Ectodermal cell (in vitro differentiated cells): ENCODE measurements at regions not wholly inside any gene's neighbourhood (a gene's known extent, or its start where the extent isn't known, plus 50 kb on each side); places are given as distances from the start of the nearest gene placed in this dataset.
"Not testable (repeated sequence)": the region's sequence is repeated elsewhere in the genome, so short reads cannot be mapped to it uniquely, and the experiment has no call there.

ENCODE experiments used
- H3K27ac ChIP-seq: 2 replicates; pipeline ENCODE4 v1.7.0; 2013; ENCODE audit warnings: mild to moderate bottlenecking, low read depth, low read length; ENCODE audit not compliant: insufficient read depth, poor library complexity, severe bottlenecking
- H3K27me3 ChIP-seq: 2 replicates; pipeline ENCODE4 v1.7.0; 2013; ENCODE audit warnings: mild to moderate bottlenecking, low read length; ENCODE audit not compliant: insufficient read depth, control insufficient read depth, poor library complexity, severe bottlenecking
- H3K36me3 ChIP-seq: one replicate; pipeline ENCODE4 v1.7.0; 2013; ENCODE audit warnings: low read length; ENCODE audit not compliant: control insufficient read depth, insufficient read depth
- H3K4me1 ChIP-seq: one replicate; pipeline ENCODE4 v1.7.0; 2013; ENCODE audit warnings: low read length; ENCODE audit not compliant: control insufficient read depth, insufficient read depth
- H3K4me3 ChIP-seq: 2 replicates; pipeline ENCODE4 v1.7.0; 2013; ENCODE audit warnings: low read depth, low read length, control low read depth; ENCODE audit not compliant: insufficient read depth
- H3K9me3 ChIP-seq: 2 replicates; pipeline ENCODE4 v1.7.0; 2013; ENCODE audit warnings: mild to moderate bottlenecking, low read length, moderate library complexity; ENCODE audit not compliant: control insufficient read depth
- WGBS, 2 experiments: methylation state at CpG; one replicate each; pipeline ENCODE4 v1.1.7; 2013; ENCODE audit warnings: missing lambda C conversion rate in 2 of 2; 5-methylcytosine and 5-hydroxymethylcytosine counted together

DNA sequence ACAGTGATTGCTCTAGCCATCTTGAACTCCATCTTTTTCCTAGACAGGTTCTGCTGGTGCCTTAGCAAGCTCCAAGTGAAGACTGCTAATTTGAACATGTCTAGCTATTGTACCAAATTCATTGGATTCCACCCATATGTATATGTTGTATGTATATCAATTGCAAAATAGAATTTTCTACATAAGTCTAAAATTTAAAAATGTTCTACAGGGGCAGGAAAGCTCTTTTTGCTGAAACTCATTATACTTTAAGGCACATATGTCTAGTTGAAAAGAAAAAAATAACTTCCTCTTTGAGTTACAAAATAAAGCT, 845.3 kb downstream of the MCTP2 start:
- H3K36me3 ChIP-seq, result no peaks in the 10 kb centered on the region
- H3K4me1 ChIP-seq, result no peaks in the 10 kb centered on the region
- H3K4me3 ChIP-seq, result no peak overlapping the region
- no peak overlapping the region for H3K27ac ChIP-seq
- no peaks in the 10 kb centered on the region for H3K27me3 ChIP-seq
- H3K9me3 ChIP-seq, result no peaks in the 10 kb centered on the region

DNA sequence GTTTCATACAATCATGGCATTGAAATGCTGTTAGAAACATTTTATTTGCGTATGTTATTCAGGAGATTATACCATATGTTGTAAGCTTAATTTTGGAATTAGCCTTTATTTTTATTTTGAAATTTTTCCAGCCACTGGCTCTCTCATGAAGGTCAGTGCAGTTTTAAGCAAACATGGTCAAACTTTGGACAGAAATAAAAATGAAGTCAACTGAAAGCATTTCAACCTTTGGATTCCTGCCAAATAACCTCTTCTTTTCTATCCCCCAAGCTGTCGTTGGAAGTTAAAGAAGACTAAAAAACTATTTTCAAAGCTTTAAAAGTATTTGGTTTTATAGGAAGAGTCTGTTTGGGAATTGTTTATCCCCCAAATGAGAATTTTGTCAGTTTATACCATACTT, 846.6 kb downstream of the MCTP2 start:
- no peak overlapping the region for H3K27ac ChIP-seq
- no peaks in the 10 kb centered on the region for H3K27me3 ChIP-seq
- H3K36me3 ChIP-seq, result no peaks in the 10 kb centered on the region
- H3K9me3 ChIP-seq, result no peaks in the 10 kb centered on the region
- WGBS, 2 experiments, result 100% methylated on average over 2 of the region's 2 CpGs; no CpG with 5 or more reads in 1 of the 2 experiments
- H3K4me3 ChIP-seq, result no peak overlapping the region
- no peaks in the 10 kb centered on the region for H3K4me1 ChIP-seq

DNA sequence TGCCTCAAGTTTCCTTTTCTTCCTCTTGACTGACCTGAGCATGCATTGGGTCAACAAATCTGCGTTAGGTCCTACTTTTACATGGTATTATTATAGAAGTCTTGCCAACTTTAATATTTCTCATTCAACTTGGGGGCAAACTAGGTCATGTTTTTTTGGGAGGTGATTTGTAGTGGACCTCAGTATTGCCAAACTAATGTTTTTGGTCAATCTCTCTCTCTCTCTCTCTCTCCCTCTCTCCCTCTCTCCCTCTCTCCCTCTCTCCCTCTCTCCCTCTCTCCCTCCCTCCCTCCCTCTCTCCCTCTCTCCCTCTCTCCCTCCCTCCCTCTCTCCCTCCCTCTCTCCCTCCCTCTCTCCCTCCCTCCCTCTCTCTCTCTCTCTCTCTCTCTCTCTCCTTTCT, 848.9 kb downstream of the MCTP2 start:
- H3K36me3 ChIP-seq, H3K27ac ChIP-seq, H3K27me3 ChIP-seq, H3K4me1 ChIP-seq, H3K9me3 ChIP-seq, H3K4me3 ChIP-seq: not testable (repeated sequence)
- 100% methylated on average over 1 of the region's 1 CpG; no CpG with 5 or more reads in 1 of the 2 experiments for whole genome bisulfite sequencing, 2 experiments

DNA sequence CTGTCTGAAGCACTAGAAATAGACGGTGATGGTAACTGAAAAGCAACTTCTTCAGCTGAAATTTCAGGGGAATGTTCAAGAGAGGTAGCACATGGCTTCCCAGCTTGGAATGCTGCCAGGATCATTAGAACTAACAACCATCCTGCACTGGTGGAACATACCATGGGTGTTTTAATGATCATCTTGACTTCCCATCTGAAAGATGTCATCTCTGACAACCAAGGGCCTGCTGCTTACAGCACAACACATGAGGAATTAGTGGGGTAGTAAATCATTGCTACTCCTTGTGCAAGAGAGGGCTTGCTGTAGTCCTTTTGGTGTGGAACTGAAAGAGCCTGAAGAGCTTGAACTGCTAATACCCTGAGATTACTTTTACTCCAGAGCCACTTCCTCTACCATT, 853.7 kb downstream of the MCTP2 start:
- no peaks in the 10 kb centered on the region for H3K36me3 ChIP-seq
- no peaks in the 10 kb centered on the region for H3K4me1 ChIP-seq
- no peak overlapping the region for H3K4me3 ChIP-seq
- H3K27ac ChIP-seq, result no peak overlapping the region
- H3K9me3 ChIP-seq, result no peaks in the 10 kb centered on the region
- 89 to 95% methylated on average over 1 of the region's 1 CpG for WGBS, 2 experiments
- no peaks in the 10 kb centered on the region for H3K27me3 ChIP-seq

DNA sequence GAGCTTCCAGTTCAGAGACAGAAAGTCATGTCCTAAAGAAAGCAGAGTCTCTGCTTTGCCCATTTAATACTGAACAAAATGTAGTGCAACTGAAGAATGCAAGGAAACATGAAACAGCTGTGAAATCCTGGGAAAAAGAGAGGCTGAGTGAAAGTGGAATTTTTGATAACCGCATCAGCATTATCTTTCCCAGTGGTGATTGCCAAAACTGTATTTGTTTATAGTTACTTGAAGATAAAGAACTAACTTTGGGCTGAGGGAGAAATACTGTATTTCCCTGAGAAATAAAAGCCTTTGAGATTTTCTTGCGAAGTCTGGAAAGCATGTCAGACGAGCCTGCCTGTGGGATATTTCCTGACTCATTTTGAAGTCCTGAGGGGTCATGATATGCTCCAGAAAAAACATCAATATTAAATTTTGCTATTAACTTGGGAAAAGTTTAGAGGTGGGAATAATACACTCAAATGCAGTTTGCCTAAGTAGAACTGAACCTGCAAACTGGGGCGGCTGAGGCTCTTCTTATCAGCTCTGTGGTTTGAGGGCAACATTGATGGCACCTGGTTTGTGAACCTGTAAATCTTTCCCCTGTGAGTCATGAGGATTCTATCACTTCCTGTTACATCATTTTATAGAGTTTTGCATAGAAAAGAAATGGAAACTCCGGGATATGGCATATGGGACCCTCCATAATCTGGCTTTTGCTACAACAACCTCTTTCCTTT, 855.3 kb downstream of the MCTP2 start:
- Histone ChIP-seq H3K27ac (no peak overlapping the region), H3K4me1 (no peaks in the 10 kb centered on the region), H3K9me3 (no peaks in the 10 kb centered on the region), H3K27me3 (no peaks in the 10 kb centered on the region), H3K4me3 (no peak overlapping the region), H3K36me3 (no peaks in the 10 kb centered on the region)
- WGBS, 2 experiments, result 90 to 100% methylated on average over 5 of the region's 5 CpGs

DNA sequence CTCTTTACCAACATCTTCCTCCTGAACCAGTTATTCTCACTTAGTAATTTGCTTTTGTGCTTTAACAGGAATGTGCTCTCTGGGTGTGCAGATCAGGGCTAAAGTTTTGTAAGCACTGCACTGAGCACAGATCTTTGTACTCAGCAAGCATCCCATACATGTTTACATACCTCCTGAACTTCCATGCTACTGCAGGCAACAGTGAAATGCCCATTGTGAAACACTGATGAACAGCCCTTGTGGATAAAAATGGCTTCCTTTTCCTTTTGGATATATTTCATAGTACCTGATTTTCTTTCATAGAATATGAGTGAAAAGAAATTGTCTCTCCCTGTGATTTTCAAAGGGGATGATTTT, 855.9 kb downstream of the MCTP2 start:
- no peak overlapping the region for H3K27ac ChIP-seq

DNA sequence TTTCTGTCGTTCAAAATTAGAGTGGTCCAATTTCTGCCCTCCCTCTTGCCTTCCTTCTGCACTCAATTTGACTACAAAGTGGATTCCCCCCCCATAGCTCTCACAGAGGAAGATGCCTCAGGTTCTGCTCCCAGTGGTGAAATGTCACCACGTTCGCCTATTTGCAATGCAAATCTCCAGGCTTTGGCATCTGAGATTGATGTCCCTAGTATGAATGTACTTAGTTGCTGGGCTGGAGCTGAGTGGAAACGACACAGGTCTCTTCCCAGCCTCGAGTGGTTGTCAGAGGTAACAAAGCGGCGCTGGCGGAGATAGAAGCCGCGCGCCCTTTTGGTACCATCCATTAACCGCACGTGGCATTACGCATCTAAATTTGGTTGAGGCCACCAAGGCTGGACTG, 860.1 kb downstream of the MCTP2 start:
- WGBS, 2 experiments, result 88 to 90% methylated on average over 14 of the region's 14 CpGs
- Histone ChIP-seq H3K4me1 (no peaks in the 10 kb centered on the region), H3K36me3 (no peaks in the 10 kb centered on the region), H3K4me3 (no peak overlapping the region), H3K27me3 (no peaks in the 10 kb centered on the region), H3K9me3 (no peaks in the 10 kb centered on the region), H3K27ac (no peak overlapping the region)

More for the DNA sequence above, 855.9 kb downstream of the MCTP2 start:
- Histone ChIP-seq H3K9me3 (no peaks in the 10 kb centered on the region), H3K36me3 (no peaks in the 10 kb centered on the region), H3K4me3 (no peak overlapping the region), H3K4me1 (no peaks in the 10 kb centered on the region), H3K27me3 (no peaks in the 10 kb centered on the region)

DNA sequence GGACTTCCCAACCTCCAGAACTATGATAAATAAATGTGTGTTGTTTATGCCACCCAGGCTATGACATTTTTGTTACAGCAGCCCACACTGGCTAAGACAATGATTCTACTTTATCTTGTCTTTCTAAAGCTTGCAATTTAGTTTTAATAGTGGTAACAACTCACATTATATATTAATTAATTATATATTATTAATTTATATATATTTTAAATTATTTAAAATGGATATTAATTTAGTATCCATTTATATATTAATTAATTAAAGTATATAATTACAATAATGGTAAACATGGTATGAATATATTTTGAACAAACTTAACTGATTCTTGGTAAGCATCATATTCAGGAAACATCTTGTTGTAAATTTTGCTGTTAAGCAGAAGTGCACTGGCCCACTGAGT, 863.9 kb downstream of the MCTP2 start:
- H3K27me3 ChIP-seq, result no peaks in the 10 kb centered on the region
- H3K36me3 ChIP-seq, result no peaks in the 10 kb centered on the region
- no peak overlapping the region for H3K4me3 ChIP-seq
- H3K9me3 ChIP-seq, result no peaks in the 10 kb centered on the region
- no peaks in the 10 kb centered on the region for H3K4me1 ChIP-seq
- no peak overlapping the region for H3K27ac ChIP-seq

DNA sequence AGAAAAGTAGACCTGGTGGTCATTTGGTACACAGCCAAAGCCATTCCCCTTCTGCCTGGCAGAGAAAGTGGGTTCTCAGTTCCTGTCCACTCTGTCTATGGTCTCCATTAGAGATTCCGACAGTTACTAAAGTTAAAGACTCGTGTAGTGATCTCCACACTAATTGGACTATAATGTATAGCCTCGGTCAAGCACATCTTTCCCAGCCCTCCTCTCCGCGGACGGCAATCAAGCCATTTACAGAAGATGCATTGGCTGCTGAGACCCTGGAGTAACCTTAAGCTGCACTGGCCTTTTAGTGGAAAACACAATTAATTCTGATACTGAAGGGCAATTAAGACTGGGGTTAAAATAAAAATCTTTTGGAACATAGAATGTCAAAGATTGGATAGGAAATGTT, 865.3 kb downstream of the MCTP2 start:
- no peaks in the 10 kb centered on the region for H3K27me3 ChIP-seq
- H3K27ac ChIP-seq, result no peak overlapping the region
- H3K9me3 ChIP-seq, result no peaks in the 10 kb centered on the region
- no peaks in the 10 kb centered on the region for H3K4me1 ChIP-seq
- no peaks in the 10 kb centered on the region for H3K36me3 ChIP-seq
- H3K4me3 ChIP-seq, result no peak overlapping the region
- 94 to 96% methylated on average over 6 of the region's 6 CpGs for WGBS, 2 experiments

DNA sequence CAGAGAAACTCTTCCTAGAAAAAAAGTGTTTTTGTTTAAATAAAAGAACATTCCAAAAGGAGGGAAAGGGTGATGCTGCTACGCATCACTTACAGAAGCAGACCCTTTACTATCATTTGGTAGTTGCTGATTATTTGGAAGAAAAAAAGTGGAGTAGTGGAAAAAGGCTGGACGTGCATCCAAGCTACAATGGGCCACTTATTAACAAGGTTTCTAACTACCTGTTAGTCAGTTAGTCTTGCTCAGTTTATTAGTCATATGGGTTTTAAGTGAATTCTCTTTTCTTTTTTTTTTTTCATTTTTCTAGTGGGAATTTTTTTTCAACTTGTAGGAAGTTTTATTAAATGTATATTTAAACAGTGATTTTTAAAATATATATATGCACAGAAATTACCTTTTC, 866.0 kb downstream of the MCTP2 start:
- Histone ChIP-seq H3K4me3 (no peak overlapping the region), H3K9me3 (no peaks in the 10 kb centered on the region), H3K4me1 (no peaks in the 10 kb centered on the region), H3K27me3 (no peaks in the 10 kb centered on the region), H3K27ac (no peak overlapping the region), H3K36me3 (no peaks in the 10 kb centered on the region)
- 92 to 100% methylated on average over 1 to 2 of the region's 2 CpGs for WGBS, 2 experiments

DNA sequence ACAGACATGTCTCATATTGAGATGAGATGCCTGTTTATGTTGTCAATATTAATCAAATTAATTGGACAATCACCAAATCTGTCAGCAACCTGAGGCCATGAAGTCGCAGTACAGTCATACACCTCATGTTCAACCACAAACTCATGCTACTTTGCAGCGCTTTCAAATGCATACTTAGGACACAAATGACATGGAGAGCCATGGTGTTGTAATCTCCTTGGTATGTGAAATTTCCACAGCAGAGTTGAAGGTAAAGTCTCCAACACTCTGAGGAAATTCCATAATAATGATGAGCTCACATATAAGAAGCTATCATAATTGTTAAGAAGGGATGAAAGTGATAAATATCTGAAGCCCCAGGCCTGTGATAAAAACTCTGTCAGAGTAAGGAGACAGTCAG, 873.9 kb downstream of the MCTP2 start:
- H3K9me3 ChIP-seq, result no peaks in the 10 kb centered on the region
- H3K36me3 ChIP-seq, result no peaks in the 10 kb centered on the region
- H3K27me3 ChIP-seq, result no peaks in the 10 kb centered on the region
- no peak overlapping the region for H3K4me3 ChIP-seq
- H3K4me1 ChIP-seq, result no peaks in the 10 kb centered on the region
- 85 to 94% methylated on average over 2 of the region's 2 CpGs for WGBS, 2 experiments
- H3K27ac ChIP-seq, result no peak overlapping the region
